PC-9 (cell line): ENCODE measurements at regions not wholly inside any gene's neighbourhood (a gene's known extent, or its start where the extent isn't known, plus 50 kb on each side); places are given as distances from the start of the nearest gene placed in this dataset.

Source experiments
- EZH2 ChIP-seq: fragments of 200-600 bp; sonication (generic); IDR thresholded peaks from 2 replicates; pipeline ENCODE4 v1.8.0; 2017; ENCODE audit warnings: antibody characterized with exemption, low read depth
- TF ChIP-seq, protein P1 (sequence below): fragments of 200-600 bp; sonication (generic); conservative IDR thresholded peaks from 2 replicates; pipeline ENCODE4 v1.6.1; 2017; ENCODE audit warnings: mixed run types, antibody characterized with exemption, mild to moderate bottlenecking, moderate library complexity

DNA sequence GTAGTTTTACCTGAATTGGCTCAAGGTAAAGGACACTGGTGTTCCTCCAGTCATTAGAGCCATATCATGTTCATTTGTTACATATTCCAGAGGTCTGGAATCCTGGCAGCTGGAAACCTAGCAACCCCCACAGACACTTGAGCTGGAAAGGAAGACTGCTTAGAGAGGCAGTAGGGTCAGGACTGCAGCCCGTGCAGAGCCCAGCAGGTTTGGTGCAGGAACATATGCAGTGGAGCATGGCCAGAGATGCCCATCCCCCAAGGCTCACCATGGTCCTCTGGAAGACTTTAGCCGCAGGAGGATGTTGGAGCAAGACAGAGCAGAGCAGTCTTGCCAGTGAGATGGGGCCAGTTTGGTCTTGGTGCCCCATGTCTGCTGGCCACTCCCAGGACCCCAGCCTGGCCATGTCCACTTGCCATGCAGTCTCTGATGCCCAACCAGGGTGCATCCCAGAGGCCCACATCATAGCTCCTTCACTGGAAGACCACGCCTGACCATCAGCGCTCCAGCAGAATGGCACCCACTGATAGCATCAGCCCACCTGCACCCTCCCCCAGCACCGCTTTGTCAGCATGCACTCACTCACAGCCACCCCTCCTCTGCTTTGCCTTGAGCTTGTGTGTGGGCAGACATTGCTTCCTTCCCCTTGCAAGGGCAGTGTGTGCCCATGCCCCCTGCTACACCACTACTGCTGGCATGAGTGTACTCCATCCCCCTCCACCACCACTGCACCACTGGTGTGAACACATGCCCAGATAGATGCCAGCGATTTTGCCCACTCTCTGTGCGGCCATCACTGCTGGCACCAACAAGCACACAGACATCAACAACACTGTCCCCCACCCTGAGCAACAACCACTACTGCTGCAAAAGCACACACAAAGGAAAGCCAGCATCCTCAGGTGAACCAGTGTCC lies 190.3 kb upstream of the SPOCK3 start:
- TF ChIP-seq, protein P1, sequence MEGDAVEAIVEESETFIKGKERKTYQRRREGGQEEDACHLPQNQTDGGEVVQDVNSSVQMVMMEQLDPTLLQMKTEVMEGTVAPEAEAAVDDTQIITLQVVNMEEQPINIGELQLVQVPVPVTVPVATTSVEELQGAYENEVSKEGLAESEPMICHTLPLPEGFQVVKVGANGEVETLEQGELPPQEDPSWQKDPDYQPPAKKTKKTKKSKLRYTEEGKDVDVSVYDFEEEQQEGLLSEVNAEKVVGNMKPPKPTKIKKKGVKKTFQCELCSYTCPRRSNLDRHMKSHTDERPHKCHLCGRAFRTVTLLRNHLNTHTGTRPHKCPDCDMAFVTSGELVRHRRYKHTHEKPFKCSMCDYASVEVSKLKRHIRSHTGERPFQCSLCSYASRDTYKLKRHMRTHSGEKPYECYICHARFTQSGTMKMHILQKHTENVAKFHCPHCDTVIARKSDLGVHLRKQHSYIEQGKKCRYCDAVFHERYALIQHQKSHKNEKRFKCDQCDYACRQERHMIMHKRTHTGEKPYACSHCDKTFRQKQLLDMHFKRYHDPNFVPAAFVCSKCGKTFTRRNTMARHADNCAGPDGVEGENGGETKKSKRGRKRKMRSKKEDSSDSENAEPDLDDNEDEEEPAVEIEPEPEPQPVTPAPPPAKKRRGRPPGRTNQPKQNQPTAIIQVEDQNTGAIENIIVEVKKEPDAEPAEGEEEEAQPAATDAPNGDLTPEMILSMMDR = no peak
- TF ChIP-seq EZH2 = no peak
